ENCODE measurements at regions not wholly inside any gene's neighbourhood (a gene's known extent, or its start where the extent isn't known, plus 50 kb on each side); places are given as distances from the start of the nearest gene placed in this dataset.

DNA sequence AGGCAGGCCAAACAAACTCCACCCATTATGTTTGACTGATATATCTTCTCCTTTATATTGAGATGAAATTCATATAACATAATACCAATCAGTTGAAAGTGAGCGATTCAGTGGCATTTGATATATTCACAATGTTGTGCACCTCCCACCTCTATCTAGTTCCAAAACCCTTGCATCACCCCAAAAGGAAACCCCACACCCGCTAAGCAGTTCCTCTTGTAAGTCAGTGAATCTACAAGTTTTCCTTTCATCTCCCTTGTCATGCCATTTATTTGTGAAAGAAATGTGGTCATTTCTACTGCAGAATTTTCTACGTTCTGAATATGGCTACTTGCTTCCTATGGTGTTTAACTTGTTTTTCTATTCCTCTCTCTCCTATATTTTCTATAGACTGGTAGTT, 99.4 kb upstream of the PTPN3 start:
- DNase-seq: no peak
- H3K27me3 ChIP-seq: no peaks in the 10 kb centered on the region
- ATAC-seq: no peak
- H3K9me3 ChIP-seq: no peaks in the 10 kb centered on the region
- intact Hi-C loops (cut with DNase I): no loop called here
- H3K27ac ChIP-seq: no peak overlapping the region
- WGBS (ENCODE audit: insufficient coverage, low coverage, low lambda C conversion rate, missing lambda C conversion rate): 67% methylated on average over 3 of the region's 3 CpGs
- TF ChIP-seq, protein P1, sequence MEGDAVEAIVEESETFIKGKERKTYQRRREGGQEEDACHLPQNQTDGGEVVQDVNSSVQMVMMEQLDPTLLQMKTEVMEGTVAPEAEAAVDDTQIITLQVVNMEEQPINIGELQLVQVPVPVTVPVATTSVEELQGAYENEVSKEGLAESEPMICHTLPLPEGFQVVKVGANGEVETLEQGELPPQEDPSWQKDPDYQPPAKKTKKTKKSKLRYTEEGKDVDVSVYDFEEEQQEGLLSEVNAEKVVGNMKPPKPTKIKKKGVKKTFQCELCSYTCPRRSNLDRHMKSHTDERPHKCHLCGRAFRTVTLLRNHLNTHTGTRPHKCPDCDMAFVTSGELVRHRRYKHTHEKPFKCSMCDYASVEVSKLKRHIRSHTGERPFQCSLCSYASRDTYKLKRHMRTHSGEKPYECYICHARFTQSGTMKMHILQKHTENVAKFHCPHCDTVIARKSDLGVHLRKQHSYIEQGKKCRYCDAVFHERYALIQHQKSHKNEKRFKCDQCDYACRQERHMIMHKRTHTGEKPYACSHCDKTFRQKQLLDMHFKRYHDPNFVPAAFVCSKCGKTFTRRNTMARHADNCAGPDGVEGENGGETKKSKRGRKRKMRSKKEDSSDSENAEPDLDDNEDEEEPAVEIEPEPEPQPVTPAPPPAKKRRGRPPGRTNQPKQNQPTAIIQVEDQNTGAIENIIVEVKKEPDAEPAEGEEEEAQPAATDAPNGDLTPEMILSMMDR (IDR thresholded peaks at IDR 0.05): no peak
- no peak for TF ChIP-seq POLR2A (IDR thresholded peaks at IDR 0.05)
- H3K36me3 ChIP-seq: no peaks in the 10 kb centered on the region
- H3K4me3 ChIP-seq: no peak overlapping the region
- peaks cover 0 to 4% (median 0%) of the 10 kb centered on the region in 4 donors for H3K4me1 ChIP-seq

DNA sequence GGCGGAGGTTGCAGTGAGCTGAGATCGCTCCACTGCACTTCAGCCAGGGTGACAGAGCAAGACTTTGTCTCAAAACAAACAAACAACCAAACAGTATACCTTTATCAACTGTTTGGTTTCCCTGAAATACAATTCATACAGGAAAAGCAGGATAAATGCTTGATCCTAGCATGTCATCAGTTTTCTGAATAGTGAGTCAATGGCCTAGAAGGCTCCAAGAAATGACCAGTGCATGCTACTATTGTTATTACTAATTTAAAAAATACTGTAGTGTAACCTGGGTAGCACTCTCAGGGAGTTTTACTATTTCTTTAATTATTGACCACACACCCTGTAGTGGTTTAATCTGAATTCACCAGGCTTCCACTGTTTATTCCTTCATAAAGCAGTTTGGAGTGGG, 101.0 kb upstream of the PTPN3 start:
- intact Hi-C loops (cut with DNase I): no loop called here
- Histone ChIP-seq H3K9me3 (no peaks in the 10 kb centered on the region), H3K27ac (no peak overlapping the region), H3K4me1 (peaks cover 0 to 19% (median 0%) of the 10 kb centered on the region in 4 donors), H3K36me3 (no peaks in the 10 kb centered on the region), H3K27me3 (no peaks in the 10 kb centered on the region), H3K4me3 (no peak overlapping the region)
- 100% methylated on average over 1 of the region's 2 CpGs for WGBS (ENCODE audit: insufficient coverage, low coverage, low lambda C conversion rate, missing lambda C conversion rate)
- no peak for ATAC-seq
- no peak for TF ChIP-seq POLR2A (IDR thresholded peaks at IDR 0.05)
- TF ChIP-seq, protein P1 (IDR thresholded peaks at IDR 0.05): no peak
- no peak for DNase-seq

DNA sequence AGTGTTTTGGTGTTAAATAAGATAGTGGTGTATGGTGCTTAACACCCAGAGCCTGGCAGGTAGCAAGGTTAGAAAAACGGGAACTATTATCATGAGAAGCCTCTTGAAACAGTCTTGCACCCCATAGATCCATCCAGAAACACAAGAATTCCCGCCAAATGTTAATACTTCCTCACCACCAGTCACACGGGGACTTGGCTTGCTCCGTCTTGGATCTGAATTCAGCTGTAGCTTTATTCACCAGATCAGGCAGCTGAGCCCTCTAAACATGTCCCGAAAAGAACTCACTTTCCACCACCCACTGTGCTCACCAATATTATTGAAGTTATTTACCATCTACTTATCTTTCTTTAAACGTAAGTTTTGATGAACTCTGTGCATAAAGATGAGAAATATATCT, 101.6 kb upstream of the PTPN3 start:
- WGBS (ENCODE audit: insufficient coverage, low coverage, low lambda C conversion rate, missing lambda C conversion rate): 75% methylated on average over 5 of the region's 6 CpGs

DNA sequence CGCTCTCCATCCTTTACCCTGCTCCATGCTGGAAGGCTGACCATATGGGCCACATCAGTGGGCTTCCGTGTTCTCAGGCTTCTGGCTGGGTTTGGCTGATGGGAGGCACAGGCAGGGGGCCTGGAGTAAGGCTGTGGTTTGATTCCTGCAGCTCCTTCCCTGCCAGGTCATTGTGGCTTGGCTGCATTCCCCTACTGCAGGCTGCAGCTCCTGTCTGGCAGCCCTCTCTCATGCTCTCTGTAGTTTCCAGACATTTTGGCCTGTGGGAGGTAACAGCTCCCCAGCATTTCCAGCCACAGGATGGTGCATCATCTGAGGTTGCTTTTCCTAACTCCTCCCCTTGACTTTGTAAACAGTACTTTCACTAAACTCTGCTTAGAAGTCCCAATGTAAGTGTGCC, 102.0 kb upstream of the PTPN3 start:
- ATAC-seq (no peak), DNase-seq (no peak)
- Histone ChIP-seq H3K27me3 (no peaks in the 10 kb centered on the region), H3K9me3 (no peaks in the 10 kb centered on the region), H3K36me3 (no peaks in the 10 kb centered on the region), H3K4me3 (no peak overlapping the region), H3K4me1 (peaks cover 0 to 26% (median 0%) of the 10 kb centered on the region in 4 donors), H3K27ac (no peak overlapping the region)
- no peak for TF ChIP-seq POLR2A (IDR thresholded peaks at IDR 0.05)
- TF ChIP-seq, protein P1 (IDR thresholded peaks at IDR 0.05): no peak
- WGBS (ENCODE audit: insufficient coverage, low coverage, low lambda C conversion rate, missing lambda C conversion rate): 54% methylated on average over 2 of the region's 2 CpGs
- intact Hi-C loops (cut with DNase I): no loop called here

More for the DNA sequence above, 101.6 kb upstream of the PTPN3 start:
- DNase-seq (no peak), ATAC-seq (no peak)
- TF ChIP-seq, protein P1 (IDR thresholded peaks at IDR 0.05): no peak
- no peak for TF ChIP-seq POLR2A (IDR thresholded peaks at IDR 0.05)
- H3K9me3 ChIP-seq: no peaks in the 10 kb centered on the region
- H3K4me3 ChIP-seq: no peak overlapping the region
- peaks cover 0 to 25% (median 0%) of the 10 kb centered on the region in 4 donors for H3K4me1 ChIP-seq
- intact Hi-C loops (cut with DNase I): no loop called here
- no peaks in the 10 kb centered on the region for H3K27me3 ChIP-seq
- no peak overlapping the region for H3K27ac ChIP-seq
- H3K36me3 ChIP-seq: no peaks in the 10 kb centered on the region

DNA sequence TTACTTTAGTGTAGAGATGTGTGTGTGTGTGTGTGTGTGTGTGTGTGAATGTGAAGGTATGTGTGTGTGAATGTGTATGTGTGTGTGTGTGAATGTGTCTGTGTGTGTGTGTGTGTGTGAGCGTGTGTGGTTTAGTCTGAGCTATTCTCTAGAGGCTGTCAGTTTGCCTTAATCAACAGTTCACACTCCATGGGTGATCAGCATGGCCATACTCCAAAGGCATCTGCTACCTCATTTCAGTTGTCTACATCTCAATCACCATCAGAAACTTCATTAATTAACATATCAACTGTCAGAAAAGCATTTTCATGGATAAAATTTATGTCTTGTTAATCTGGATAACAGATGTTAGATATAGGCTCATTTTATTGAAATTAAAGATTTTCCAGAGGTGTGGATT, 103.1 kb upstream of the PTPN3 start:
- H3K4me1 ChIP-seq: peaks cover 0 to 26% (median 0%) of the 10 kb centered on the region in 4 donors
- H3K36me3 ChIP-seq: no peaks in the 10 kb centered on the region
- H3K4me3 ChIP-seq: no peak overlapping the region
- WGBS (ENCODE audit: insufficient coverage, low coverage, low lambda C conversion rate, missing lambda C conversion rate): 100% methylated on average over 1 of the region's 1 CpG
- H3K27me3 ChIP-seq: no peaks in the 10 kb centered on the region
- H3K9me3 ChIP-seq: no peaks in the 10 kb centered on the region
- no peak for ATAC-seq
- H3K27ac ChIP-seq: no peak overlapping the region
- DNase-seq: no peak
- intact Hi-C loops (cut with DNase I): no loop called here
- TF ChIP-seq, protein P1 (IDR thresholded peaks at IDR 0.05): no peak
- TF ChIP-seq POLR2A (IDR thresholded peaks at IDR 0.05): no peak
